22Rv1 (cell line): ENCODE measurements at regions not wholly inside any gene's neighbourhood (a gene's known extent, or its start where the extent isn't known, plus 50 kb on each side); places are given as distances from the start of the nearest gene placed in this dataset.

Experiments used
- ZFX ChIP-seq: fragments of 450-650 bp; IDR thresholded peaks from 2 replicates; pipeline ENCODE4 v1.6.1; 2017; ENCODE audit warnings: antibody characterized with exemption, borderline replicate concordance
- TF ChIP-seq, protein P1 (sequence below): fragments of 450-650 bp; IDR thresholded peaks from 2 replicates; pipeline ENCODE4 v1.5.1; 2017; ENCODE audit warnings: mild to moderate bottlenecking

DNA sequence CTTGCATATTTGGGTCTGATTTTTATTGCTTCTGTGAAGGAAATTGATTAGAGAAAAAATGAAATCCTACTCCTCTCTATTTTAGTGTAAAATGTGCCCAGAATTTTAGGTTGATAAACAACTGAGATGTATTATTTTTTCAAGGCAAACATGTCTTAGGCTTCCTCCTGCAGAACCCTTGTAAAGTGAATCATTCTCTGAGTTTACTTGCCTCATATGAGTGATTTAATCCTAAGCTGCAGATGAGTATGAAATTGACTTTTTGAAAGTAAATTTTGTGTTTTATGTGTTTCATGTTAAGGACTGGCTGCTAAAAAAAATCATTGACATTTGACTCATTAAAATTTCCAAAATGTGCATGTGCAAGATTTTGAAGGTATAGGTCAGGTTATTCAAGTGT is 138.5 kb upstream of the PHACTR1 start:
- TF ChIP-seq, protein P1, sequence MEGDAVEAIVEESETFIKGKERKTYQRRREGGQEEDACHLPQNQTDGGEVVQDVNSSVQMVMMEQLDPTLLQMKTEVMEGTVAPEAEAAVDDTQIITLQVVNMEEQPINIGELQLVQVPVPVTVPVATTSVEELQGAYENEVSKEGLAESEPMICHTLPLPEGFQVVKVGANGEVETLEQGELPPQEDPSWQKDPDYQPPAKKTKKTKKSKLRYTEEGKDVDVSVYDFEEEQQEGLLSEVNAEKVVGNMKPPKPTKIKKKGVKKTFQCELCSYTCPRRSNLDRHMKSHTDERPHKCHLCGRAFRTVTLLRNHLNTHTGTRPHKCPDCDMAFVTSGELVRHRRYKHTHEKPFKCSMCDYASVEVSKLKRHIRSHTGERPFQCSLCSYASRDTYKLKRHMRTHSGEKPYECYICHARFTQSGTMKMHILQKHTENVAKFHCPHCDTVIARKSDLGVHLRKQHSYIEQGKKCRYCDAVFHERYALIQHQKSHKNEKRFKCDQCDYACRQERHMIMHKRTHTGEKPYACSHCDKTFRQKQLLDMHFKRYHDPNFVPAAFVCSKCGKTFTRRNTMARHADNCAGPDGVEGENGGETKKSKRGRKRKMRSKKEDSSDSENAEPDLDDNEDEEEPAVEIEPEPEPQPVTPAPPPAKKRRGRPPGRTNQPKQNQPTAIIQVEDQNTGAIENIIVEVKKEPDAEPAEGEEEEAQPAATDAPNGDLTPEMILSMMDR = no peak
- TF ChIP-seq ZFX = no peak
